Epithelial cell of esophagus (primary cell): ENCODE measurements at regions not wholly inside any gene's neighbourhood (a gene's known extent, or its start where the extent isn't known, plus 50 kb on each side); places are given as distances from the start of the nearest gene placed in this dataset.
A peak's percentile ranks its signal among the peaks of the same experiment; 100 is the strongest.
"Not testable (repeated sequence)": the region's sequence is repeated elsewhere in the genome, so short reads cannot be mapped to it uniquely, and the experiment has no call there.

ENCODE experiments used
- DNase-seq: peaks from one replicate; pipeline ENCODE4 v3.0.0; 2010; ENCODE audit warnings: low read depth
- H3K4me3 ChIP-seq: 2 replicates; pipeline ENCODE4 v1.5.1; 2011; ENCODE audit warnings: mild to moderate bottlenecking, low read length, control low read depth
- CTCF ChIP-seq: IDR thresholded peaks from 2 replicates; pipeline ENCODE4 v1.5.1; 2011; ENCODE audit warnings: low read depth, mild to moderate bottlenecking, low read length, control low read depth, inconsistent platforms; ENCODE audit not compliant: insufficient read depth; ENCODE audit errors: missing control alignments

- TF ChIP-seq CTCF = no peak
- no peak for DNase-seq
- no peak overlapping the region for H3K4me3 ChIP-seq
Observed at GRCh38 chr7:131762753-131763152, 206.3 kb upstream of the PODXL start.

- DNase-seq, H3K4me3 ChIP-seq: not testable (repeated sequence)
Observed at GRCh38 chr7:131755801-131756200, 199.4 kb upstream of the PODXL start.

GRCh38 chr7:131753620-131754222 is 197.3 kb upstream of the PODXL start:
- peak; percentile 39 for TF ChIP-seq CTCF
- H3K4me3 ChIP-seq = no peak overlapping the region
- DNase-seq = peak; percentile 12

GRCh38 chr7:131747658-131748232 is 191.3 kb upstream of the PODXL start:
- no peak for TF ChIP-seq CTCF
- no peak overlapping the region for H3K4me3 ChIP-seq
- DNase-seq = no peak

GRCh38 chr7:131745390-131746248 is 189.2 kb upstream of the PODXL start:
- DNase-seq = peak; percentile 42
- TF ChIP-seq CTCF = no peak
- H3K4me3 ChIP-seq = no peak overlapping the region

GRCh38 chr7:131741446-131741845 is 185.0 kb upstream of the PODXL start:
- TF ChIP-seq CTCF = no peak

GRCh38 chr7:131737746-131738465 is 181.5 kb upstream of the PODXL start:
- TF ChIP-seq CTCF = no peak
- no peak overlapping the region for H3K4me3 ChIP-seq
- no peak for DNase-seq

More at GRCh38 chr7:131741446-131741845, 185.0 kb upstream of the PODXL start:
- DNase-seq = no peak
- no peak overlapping the region for H3K4me3 ChIP-seq
